ENCODE measurements at regions not wholly inside any gene's neighbourhood (a gene's known extent, or its start where the extent isn't known, plus 50 kb on each side); places are given as distances from the start of the nearest gene placed in this dataset.

DNA sequence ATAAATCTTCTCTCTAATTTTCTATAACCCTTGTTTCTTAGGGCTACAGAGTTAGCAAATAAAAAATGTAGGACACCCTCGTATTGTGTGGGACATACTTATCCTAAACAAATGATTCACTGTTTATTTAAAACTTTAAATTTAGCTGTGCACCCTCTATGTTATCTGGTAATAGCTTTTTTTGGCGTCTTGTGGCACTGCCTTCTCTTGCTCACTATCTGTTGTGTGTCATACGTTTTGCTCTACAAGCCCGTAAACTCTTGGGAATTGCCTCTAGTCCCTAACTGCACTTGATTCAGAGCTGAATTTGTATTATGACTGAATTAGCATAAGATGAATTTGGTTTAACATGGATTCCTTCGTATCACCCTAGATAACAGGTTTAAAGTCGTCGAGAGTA is 144.3 kb upstream of the MYOCD start:
- POLR2A ChIA-PET = no interaction called here
- no peak overlapping the region for H3K4me2 ChIP-seq

DNA sequence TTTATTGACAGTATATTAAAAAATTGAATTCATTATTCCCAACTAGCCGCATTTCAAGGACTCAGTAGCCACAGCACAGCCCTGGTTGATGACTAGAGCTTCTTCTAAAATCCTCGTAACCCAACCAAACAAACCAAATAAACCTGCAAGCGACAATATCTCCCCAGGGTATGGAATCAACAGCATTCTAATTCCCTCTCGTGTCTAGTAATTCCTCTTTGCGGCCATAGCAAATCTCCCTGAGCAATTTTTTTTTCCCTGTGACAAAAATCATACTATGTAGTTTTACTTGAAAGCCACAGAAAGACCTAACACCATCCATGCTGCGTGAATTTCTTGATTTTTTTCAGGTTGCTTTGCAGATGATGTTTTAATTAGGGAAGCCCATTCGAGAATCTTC is 143.4 kb upstream of the MYOCD start:
- CTCF ChIA-PET = interaction anchor here (1.8 kb wide), 1 partner anchor 23 kb away, joined by 4 read pairs; no protein-coding TSS in a partner anchor

More for the DNA sequence above, 144.3 kb upstream of the MYOCD start:
- no peak for TF ChIP-seq GABPA (IDR thresholded peaks at IDR 0.05; ENCODE audit: low read depth)
- TF ChIP-seq NRF1 (IDR thresholded peaks at IDR 0.05; ENCODE audit: low read depth, low read length) = no peak
- TF ChIP-seq ELF1 (IDR thresholded peaks at IDR 0.05) = no peak
- TF ChIP-seq, protein P1, sequence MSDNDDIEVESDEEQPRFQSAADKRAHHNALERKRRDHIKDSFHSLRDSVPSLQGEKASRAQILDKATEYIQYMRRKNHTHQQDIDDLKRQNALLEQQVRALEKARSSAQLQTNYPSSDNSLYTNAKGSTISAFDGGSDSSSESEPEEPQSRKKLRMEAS (IDR thresholded peaks at IDR 0.05; ENCODE audit: low read depth) = no peak
- no peak for TF ChIP-seq RFX5 (IDR thresholded peaks at IDR 0.05; ENCODE audit: low read length)
- no peak for TF ChIP-seq CHD2 (IDR thresholded peaks at IDR 0.05; ENCODE audit: low read length, partially characterized antibody)
- TF ChIP-seq SMC3 (IDR thresholded peaks at IDR 0.05; ENCODE audit: low read depth, low read length) = no peak
- no peak for TF ChIP-seq EP300 (IDR thresholded peaks at IDR 0.05; ENCODE audit: borderline replicate concordance in 1 of 2, low read depth in 1 of 2, low read length in 1 of 2)
- CTCF ChIA-PET = interaction anchor here (0.7 kb wide), 1 partner anchor 24 kb away, joined by 3 read pairs; no protein-coding TSS in a partner anchor
- Histone ChIP-seq H2AFZ (ENCODE audit: low read depth) (no peak overlapping the region), H3F3A (replicated peaks; ENCODE audit: insufficient read depth) (no peaks in the 10 kb centered on the region), H3K79me2 (ENCODE audit: insufficient read depth) (no peaks in the 10 kb centered on the region; the same call in 1 of the 2 replicates), H3K36me3 (replicated peaks in 1 of 2; ENCODE audit: control insufficient read depth in 1 of 2, insufficient read depth in 2 of 2, low read length in 1 of 2) (no peaks in the 10 kb centered on the region), H3K27me3 (ENCODE audit: insufficient read depth) (no peaks in the 10 kb centered on the region), H3K9ac (no peak overlapping the region), H3K9me2 (no peaks in the 10 kb centered on the region), H4K20me1 (ENCODE audit: insufficient read depth) (no peaks in the 10 kb centered on the region), H3K4me3 (ENCODE audit: low read depth in 2 of 2, low read length in 1 of 2) (no peak overlapping the region), H3K27ac (ENCODE audit: low read depth in 2 of 2, low read length in 1 of 2) (no peak overlapping the region), H3K9me3 (no peaks in the 10 kb centered on the region), H3K4me1 (ENCODE audit: control insufficient read depth in 1 of 2, insufficient read depth in 2 of 2, low read depth in 1 of 2, low read length in 1 of 2) (no peaks in the 10 kb centered on the region)
- DNase-seq = no peak
- WGBS (ENCODE audit: low lambda C conversion rate) = 12% methylated on average over 7 of the region's 7 CpGs

More for the DNA sequence above, 143.4 kb upstream of the MYOCD start:
- TF ChIP-seq MXI1 (IDR thresholded peaks at IDR 0.05; ENCODE audit: low read depth, low read length) = no peak
- TF ChIP-seq, protein P2, sequence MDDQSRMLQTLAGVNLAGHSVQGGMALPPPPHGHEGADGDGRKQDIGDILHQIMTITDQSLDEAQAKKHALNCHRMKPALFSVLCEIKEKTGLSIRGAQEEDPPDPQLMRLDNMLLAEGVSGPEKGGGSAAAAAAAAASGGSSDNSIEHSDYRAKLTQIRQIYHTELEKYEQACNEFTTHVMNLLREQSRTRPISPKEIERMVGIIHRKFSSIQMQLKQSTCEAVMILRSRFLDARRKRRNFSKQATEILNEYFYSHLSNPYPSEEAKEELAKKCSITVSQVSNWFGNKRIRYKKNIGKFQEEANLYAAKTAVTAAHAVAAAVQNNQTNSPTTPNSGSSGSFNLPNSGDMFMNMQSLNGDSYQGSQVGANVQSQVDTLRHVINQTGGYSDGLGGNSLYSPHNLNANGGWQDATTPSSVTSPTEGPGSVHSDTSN (IDR thresholded peaks at IDR 0.05) = no peak
- TF ChIP-seq ELF1 (IDR thresholded peaks at IDR 0.05) = no peak
- TF ChIP-seq FOXJ3 (CRISPR knock-in tag; IDR thresholded peaks at IDR 0.05) = no peak
- no peak for TF ChIP-seq YY1 (IDR thresholded peaks at IDR 0.05; ENCODE audit: low read depth)
- TF ChIP-seq, protein P3, sequence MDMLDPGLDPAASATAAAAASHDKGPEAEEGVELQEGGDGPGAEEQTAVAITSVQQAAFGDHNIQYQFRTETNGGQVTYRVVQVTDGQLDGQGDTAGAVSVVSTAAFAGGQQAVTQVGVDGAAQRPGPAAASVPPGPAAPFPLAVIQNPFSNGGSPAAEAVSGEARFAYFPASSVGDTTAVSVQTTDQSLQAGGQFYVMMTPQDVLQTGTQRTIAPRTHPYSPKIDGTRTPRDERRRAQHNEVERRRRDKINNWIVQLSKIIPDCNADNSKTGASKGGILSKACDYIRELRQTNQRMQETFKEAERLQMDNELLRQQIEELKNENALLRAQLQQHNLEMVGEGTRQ (IDR thresholded peaks at IDR 0.05; ENCODE audit: borderline replicate concordance, low read depth, low read length) = no peak
- TF ChIP-seq NRF1 (IDR thresholded peaks at IDR 0.05; ENCODE audit: low read depth, low read length) = no peak
- no peak for TF ChIP-seq GABPA (IDR thresholded peaks at IDR 0.05; ENCODE audit: low read depth)
- no peak for TF ChIP-seq EP300 (IDR thresholded peaks at IDR 0.05; ENCODE audit: borderline replicate concordance in 1 of 2, low read depth in 1 of 2, low read length in 1 of 2)
- TF ChIP-seq RAD21 (IDR thresholded peaks at IDR 0.05; ENCODE audit: low read length) = no peak
- no peak for TF ChIP-seq GATA2 (CRISPR knock-in tag; IDR thresholded peaks at IDR 0.05)
- no peak for TF ChIP-seq NFIC (IDR thresholded peaks at IDR 0.05; ENCODE audit: borderline replicate concordance)
- TF ChIP-seq, protein P4, sequence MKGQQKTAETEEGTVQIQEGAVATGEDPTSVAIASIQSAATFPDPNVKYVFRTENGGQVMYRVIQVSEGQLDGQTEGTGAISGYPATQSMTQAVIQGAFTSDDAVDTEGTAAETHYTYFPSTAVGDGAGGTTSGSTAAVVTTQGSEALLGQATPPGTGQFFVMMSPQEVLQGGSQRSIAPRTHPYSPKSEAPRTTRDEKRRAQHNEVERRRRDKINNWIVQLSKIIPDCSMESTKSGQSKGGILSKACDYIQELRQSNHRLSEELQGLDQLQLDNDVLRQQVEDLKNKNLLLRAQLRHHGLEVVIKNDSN (IDR thresholded peaks at IDR 0.05; ENCODE audit: borderline replicate concordance, low read depth) = no peak
- TF ChIP-seq CHD2 (IDR thresholded peaks at IDR 0.05; ENCODE audit: low read length, partially characterized antibody) = no peak
- H3K27ac ChIP-seq (ENCODE audit: low read depth in 2 of 2, low read length in 1 of 2) = no peak overlapping the region
- H4K20me1 ChIP-seq (ENCODE audit: insufficient read depth) = no peaks in the 10 kb centered on the region
- no peak overlapping the region for H3K4me2 ChIP-seq
- WGBS (ENCODE audit: low lambda C conversion rate) = 10% methylated on average over 7 of the region's 7 CpGs
- no peak overlapping the region for H3K9ac ChIP-seq
- no peaks in the 10 kb centered on the region for H3K9me2 ChIP-seq
- no peaks in the 10 kb centered on the region for H3F3A ChIP-seq (replicated peaks; ENCODE audit: insufficient read depth)
- H3K27me3 ChIP-seq (ENCODE audit: insufficient read depth) = no peaks in the 10 kb centered on the region
- H3K79me2 ChIP-seq (ENCODE audit: insufficient read depth) = no peaks in the 10 kb centered on the region
- no peaks in the 10 kb centered on the region for H3K4me1 ChIP-seq (ENCODE audit: control insufficient read depth in 1 of 2, insufficient read depth in 2 of 2, low read depth in 1 of 2, low read length in 1 of 2)
- POLR2A ChIA-PET = no interaction called here
- H3K4me3 ChIP-seq (ENCODE audit: low read depth in 2 of 2, low read length in 1 of 2) = no peak overlapping the region
- H3K36me3 ChIP-seq (replicated peaks in 1 of 2; ENCODE audit: control insufficient read depth in 1 of 2, insufficient read depth in 2 of 2, low read length in 1 of 2) = no peaks in the 10 kb centered on the region
- no peaks in the 10 kb centered on the region for H3K9me3 ChIP-seq
- H2AFZ ChIP-seq (ENCODE audit: low read depth) = no peak overlapping the region
- no peak for DNase-seq

Data from SK-N-SH (cell line).